ENCODE measurements at regions not wholly inside any gene's neighbourhood (a gene's known extent, or its start where the extent isn't known, plus 50 kb on each side); places are given as distances from the start of the nearest gene placed in this dataset.

DNA sequence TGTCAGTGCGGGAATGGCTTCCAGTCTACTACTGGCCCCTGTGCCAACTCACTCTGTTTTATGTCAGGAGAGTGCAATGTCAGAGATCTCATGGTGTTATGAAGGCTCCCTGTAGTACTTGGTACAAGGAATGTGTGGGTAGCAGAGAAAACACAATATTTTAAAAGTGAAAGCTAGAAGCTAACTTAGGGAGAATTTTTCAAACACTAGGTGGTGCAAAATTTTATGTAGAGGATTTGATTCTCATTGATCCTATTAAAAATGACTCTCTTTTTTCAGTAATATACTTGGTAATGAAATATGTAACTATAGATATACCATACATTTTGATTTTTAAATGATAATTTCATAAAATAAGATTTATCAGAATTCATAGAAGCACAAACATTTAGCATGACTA is 134.7 kb downstream of the JRKL start:
- BruUV-seq (replicated peaks): no TSS peak
- ChIA-PET POLR2A (no interaction called here), CTCF (interaction anchor here (2.1 kb wide), 1 partner anchor 60 kb away, joined by 14 read pairs; no protein-coding TSS in a partner anchor)
- Mint-ChIP-seq H3K9me3 (ENCODE audit: unreplicated experiment) (peaks cover 19% of the 10 kb centered on the region), H3K27me3 (ENCODE audit: insufficient read depth, unreplicated experiment) (peaks cover 3% of the 10 kb centered on the region), H3K27ac (ENCODE audit: unreplicated experiment) (no peak overlapping the region), H3K4me1 (ENCODE audit: low read depth, unreplicated experiment) (no peaks in the 10 kb centered on the region), H3K4me3 (ENCODE audit: unreplicated experiment) (no peak overlapping the region), H3K36me3 (ENCODE audit: insufficient read depth, unreplicated experiment) (no peaks in the 10 kb centered on the region)
- DNase-seq: no peak
- H3K36me3 ChIP-seq (ENCODE audit: control insufficient read depth, insufficient read depth, low read length): no peaks in the 10 kb centered on the region
- H3K27me3 ChIP-seq (replicated peaks; ENCODE audit: control insufficient read depth, insufficient read depth, low read length): no peaks in the 10 kb centered on the region
- H3K9me3 ChIP-seq: peaks cover 2% of the 10 kb centered on the region; the same call in 1 of the 2 replicates
- no peak overlapping the region for H3K4me3 ChIP-seq (ENCODE audit: low read depth, low read length)
- no peaks in the 10 kb centered on the region for H3K4me1 ChIP-seq
- TF ChIP-seq CTCF (IDR thresholded peaks at IDR 0.05; ENCODE audit: insufficient read depth in 1 of 2, low read depth in 1 of 2, low read length in 1 of 2, severe bottlenecking in 1 of 2, unreplicated experiment in 1 of 2): peak in 1 of 2 experiments; percentile 11
- intact Hi-C loops (cut with micrococcal nuclease; ENCODE audit: unreplicated experiment): loop anchor here (5.0 kb wide), 1 partner anchor 173 kb away; no protein-coding TSS in a partner anchor

DNA sequence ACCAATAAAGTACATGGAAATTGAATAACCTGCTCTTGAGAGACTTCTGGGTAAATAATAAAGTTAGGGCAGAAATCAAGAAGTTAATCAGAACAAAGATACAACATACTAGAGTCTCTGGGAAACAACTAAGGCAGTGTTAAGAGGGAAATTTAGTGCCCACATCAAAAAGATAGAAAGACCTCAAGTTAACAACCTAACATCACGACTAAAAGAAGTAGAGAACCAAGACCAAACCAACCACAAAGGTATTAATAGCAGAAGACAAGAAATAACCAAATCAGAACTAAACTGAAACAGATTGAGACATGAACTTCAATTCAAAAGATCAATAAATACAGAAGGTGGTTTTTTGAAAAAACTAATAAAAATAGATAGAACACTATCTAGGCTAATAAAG is 140.7 kb downstream of the JRKL start:
- intact Hi-C loops (cut with micrococcal nuclease; ENCODE audit: unreplicated experiment): no loop called here
- POLR2A ChIA-PET: no interaction called here
- H3K9me3 ChIP-seq: peaks cover 7% of the 10 kb centered on the region; the same call in 1 of the 2 replicates
- H3K36me3 ChIP-seq (ENCODE audit: control insufficient read depth, insufficient read depth, low read length): no peaks in the 10 kb centered on the region
- H3K4me1 Mint-ChIP-seq (ENCODE audit: low read depth, unreplicated experiment): no peaks in the 10 kb centered on the region
- no peaks in the 10 kb centered on the region for H3K4me1 ChIP-seq
- H3K27me3 ChIP-seq (replicated peaks; ENCODE audit: control insufficient read depth, insufficient read depth, low read length): no peaks in the 10 kb centered on the region
- H3K9me3 Mint-ChIP-seq (ENCODE audit: unreplicated experiment): peaks cover 21% of the 10 kb centered on the region
- no peak overlapping the region for H3K27ac Mint-ChIP-seq (ENCODE audit: unreplicated experiment)
- DNase-seq: no peak
- BruUV-seq (replicated peaks): no TSS peak
- no peak for TF ChIP-seq CTCF (IDR thresholded peaks at IDR 0.05; ENCODE audit: insufficient read depth in 1 of 2, low read depth in 1 of 2, low read length in 1 of 2, severe bottlenecking in 1 of 2, unreplicated experiment in 1 of 2)
- CTCF ChIA-PET: no interaction called here
- H3K4me3 ChIP-seq (ENCODE audit: low read depth, low read length): no peak overlapping the region
- no peak overlapping the region for H3K4me3 Mint-ChIP-seq (ENCODE audit: unreplicated experiment)
- H3K27me3 Mint-ChIP-seq (ENCODE audit: insufficient read depth, unreplicated experiment): peaks cover 4% of the 10 kb centered on the region
- H3K36me3 Mint-ChIP-seq (ENCODE audit: insufficient read depth, unreplicated experiment): no peaks in the 10 kb centered on the region

- intact Hi-C loops (cut with micrococcal nuclease; ENCODE audit: unreplicated experiment): no loop called here
- Histone ChIP-seq H3K4me3 (ENCODE audit: low read depth, low read length) (no peak overlapping the region), H3K9me3 (no peaks in the 10 kb centered on the region), H3K27me3 (replicated peaks; ENCODE audit: control insufficient read depth, insufficient read depth, low read length) (no peaks in the 10 kb centered on the region; the same call in 1 of the 2 replicates), H3K36me3 (ENCODE audit: control insufficient read depth, insufficient read depth, low read length) (no peaks in the 10 kb centered on the region), H3K4me1 (no peaks in the 10 kb centered on the region)
- H3K4me1 Mint-ChIP-seq (ENCODE audit: low read depth, unreplicated experiment): no peaks in the 10 kb centered on the region
- H3K27me3 Mint-ChIP-seq (ENCODE audit: insufficient read depth, unreplicated experiment): peaks cover 9% of the 10 kb centered on the region
- TF ChIP-seq CTCF (IDR thresholded peaks at IDR 0.05; ENCODE audit: insufficient read depth in 1 of 2, low read depth in 1 of 2, low read length in 1 of 2, severe bottlenecking in 1 of 2, unreplicated experiment in 1 of 2): no peak
- no peak overlapping the region for H3K4me3 Mint-ChIP-seq (ENCODE audit: unreplicated experiment)
- ChIA-PET CTCF (no interaction called here), POLR2A (no interaction called here)
- no TSS peak for BruUV-seq (replicated peaks)
- H3K36me3 Mint-ChIP-seq (ENCODE audit: insufficient read depth, unreplicated experiment): no peaks in the 10 kb centered on the region
- H3K9me3 Mint-ChIP-seq (ENCODE audit: unreplicated experiment): no peaks in the 10 kb centered on the region
- DNase-seq: no peak
- no peak overlapping the region for H3K27ac Mint-ChIP-seq (ENCODE audit: unreplicated experiment)
Observed at GRCh38 chr11:96538104-96538503, 148.3 kb downstream of the JRKL start.
